NCI-H2029 (cell line): ENCODE measurements at regions not wholly inside any gene's neighbourhood (a gene's known extent, or its start where the extent isn't known, plus 50 kb on each side); places are given as distances from the start of the nearest gene placed in this dataset.
"Not testable (repeated sequence)": the region's sequence is repeated elsewhere in the genome, so short reads cannot be mapped to it uniquely, and the experiment has no call there.

Source experiments
- DNase-seq: peaks from one replicate; lab custom pipeline; 2025; lab: John Stamatoyannopoulos, UW

DNA sequence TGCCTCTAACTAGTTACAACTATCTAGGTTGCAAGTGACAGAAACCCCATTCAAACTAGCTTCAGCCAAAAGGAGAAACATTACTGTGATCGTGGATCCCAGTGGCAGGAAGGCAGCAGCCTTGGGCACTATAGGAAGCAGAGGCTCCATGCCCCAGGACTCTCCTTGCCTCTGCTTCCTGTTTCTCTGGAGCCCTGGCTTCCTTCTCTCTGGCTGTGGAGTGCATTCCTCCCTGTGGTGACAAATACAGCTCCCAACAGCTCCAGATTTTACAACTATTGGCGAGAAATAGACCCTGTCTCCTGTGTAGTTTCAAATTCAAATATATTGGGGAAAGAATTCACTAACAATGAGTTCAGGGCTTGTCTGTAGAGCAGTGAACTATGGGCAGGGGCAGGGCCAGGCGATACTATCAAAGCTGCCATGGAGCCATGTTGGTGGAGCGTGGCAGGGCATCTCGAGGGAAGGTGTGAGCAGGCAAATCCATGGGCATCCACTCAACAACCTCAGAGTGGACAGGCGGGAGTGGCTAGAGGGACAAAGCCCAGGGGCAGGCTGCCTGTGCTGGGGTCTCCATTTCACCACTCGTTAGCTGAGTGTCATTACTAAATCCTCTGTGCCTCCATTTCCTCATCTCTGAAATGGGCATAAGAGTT, 189.5 kb downstream of the ERCC6L2 start:
- no peak for DNase-seq

DNA sequence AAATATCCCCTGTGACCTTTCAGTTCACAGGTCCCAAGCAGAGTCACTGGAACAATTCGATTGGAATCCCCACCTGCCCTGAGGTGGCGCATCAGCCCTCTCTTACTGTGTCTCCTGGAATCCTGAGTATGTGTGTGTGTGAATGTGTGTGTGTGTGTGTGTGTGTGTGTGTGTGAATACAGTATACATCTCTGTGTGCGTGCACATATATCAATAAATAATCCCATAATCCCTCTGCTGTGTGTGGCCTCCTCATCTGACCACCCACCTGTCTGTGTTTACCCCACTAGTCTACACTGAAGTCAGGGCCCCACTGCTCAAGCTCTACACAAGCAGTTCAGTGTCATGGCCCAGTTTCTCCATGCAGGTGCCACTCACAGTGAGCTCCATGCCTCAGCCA, 187.4 kb downstream of the ERCC6L2 start:
- no peak for DNase-seq

DNA sequence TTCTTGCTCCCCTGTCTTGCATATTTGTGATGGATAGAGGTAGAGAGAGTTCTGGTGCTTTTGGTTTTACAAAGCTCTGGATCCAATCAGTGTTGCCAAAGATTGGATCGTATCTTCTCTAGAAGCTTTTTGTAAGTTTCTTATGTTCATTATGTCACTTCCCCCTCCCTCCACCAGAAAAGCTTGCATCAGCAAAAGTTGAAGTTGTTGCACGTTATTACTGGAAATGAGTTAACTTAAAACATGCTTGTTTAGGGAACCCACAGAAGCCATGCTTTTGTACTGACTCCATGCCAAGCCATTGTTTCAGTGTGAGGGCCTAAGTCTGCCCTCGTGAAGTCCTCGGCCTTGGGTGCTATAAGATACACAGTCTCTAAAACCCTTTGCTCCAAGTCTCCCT, 186.5 kb downstream of the ERCC6L2 start:
- no peak for DNase-seq

DNA sequence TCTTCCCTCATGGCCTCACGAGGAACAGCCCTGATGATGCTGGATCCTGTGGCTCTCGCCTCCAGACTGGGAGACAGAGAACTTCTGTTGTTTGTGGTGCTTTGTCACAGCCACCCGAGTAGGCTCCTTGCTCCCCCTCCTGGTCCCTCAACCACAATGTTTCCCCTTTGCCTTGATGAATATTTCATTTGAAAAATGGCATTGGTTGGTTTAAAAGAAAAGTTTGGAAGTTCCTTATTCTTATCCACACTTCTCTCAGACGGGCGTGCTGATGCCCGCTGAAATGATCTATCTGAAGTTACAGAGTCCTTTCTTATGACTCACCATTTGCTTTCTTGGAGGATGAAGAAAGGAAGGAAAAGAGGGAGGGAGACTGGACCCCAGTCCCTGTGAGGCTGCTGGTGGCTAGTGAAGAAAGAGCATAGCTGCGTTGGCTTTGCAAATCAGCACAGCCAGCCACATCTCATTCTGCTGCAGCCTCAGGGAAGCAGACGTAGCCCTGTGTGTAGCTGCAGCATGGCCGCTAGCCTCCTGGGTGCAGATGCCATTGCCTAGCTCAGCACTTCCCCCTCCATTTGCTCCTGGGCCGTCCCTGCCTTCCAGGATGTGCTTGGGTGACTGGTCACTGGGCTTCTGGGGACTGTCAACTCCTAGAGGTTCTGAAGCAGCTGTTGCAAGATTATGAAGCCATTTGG, 185.9 kb downstream of the ERCC6L2 start:
- no peak for DNase-seq

DNA sequence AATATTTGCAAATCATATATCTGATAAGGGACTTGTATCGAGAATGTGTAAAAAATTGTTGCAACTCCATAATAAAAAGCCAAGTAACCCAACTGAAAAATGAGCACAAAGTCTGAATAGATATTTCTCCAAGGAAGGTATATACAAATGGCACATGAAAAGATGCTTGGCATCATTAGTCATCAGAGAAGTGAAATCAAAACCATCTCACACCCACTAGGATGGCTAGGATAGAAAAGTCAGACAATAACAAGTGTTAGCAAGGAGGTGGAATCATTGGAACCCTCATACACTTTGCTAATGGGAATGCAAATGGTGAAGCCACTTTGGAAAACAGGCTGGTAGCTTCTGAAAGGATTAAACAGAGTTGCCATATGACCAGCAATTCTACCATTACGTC, 182.7 kb downstream of the ERCC6L2 start:
- no peak for DNase-seq

DNA sequence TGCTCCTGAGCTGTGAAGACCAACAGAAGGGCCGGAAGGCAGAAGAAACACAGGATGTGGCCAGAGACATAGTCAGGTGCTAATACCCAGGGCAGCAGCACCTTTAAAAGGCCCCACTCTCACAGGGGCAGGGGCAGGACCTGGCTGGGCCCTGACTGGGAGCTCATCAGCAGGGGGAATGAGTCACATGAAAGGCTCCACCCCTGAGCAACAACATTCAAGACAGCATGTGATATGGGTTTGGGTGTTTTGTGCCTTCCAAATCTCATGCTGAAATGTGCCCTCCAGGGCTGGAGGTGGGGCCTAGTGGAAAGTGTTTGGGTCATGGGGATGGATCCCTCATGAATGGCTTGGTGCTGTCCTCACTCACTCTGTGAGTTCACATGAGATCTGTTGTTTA, 181.7 kb downstream of the ERCC6L2 start:
- no peak for DNase-seq

DNA sequence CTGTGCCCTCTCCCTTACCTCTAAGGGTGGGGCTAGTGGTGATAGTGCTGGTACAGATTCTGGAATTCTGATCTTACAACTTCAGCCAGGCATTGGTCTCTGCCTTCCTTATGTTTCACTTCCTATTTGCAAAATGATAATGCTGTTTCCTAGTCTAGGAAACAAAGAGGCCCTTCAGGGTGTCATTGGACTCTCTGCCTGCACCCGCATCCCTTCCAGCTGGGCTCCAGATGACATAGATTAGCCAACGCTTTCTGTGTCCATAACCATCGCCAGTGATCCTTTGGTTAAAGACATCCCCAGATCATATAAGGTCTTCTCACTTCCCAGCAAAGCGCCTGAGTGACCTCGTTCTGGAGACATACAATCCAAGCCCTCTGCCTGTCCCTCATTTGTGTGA, 180.7 kb downstream of the ERCC6L2 start:
- DNase-seq = no peak

DNA sequence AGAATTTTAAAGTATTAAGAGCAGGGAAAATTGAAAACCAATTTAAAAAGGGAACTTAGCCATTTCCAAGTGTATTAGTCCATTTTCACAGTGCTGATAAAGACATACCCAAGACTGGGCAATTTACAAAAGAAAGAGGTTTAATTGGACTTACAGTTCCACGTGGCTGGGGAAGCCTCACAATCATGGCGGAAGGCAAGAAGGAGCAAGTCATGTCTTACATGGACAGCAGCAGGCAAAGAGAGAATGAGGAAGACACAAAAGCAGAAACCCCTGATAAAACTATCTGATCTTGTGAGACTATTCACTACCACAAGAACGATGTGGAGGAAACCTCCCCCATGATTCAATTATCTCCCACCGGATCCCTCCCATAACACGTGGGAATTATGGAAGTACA, 178.8 kb downstream of the ERCC6L2 start:
- not testable (repeated sequence) for DNase-seq

DNA sequence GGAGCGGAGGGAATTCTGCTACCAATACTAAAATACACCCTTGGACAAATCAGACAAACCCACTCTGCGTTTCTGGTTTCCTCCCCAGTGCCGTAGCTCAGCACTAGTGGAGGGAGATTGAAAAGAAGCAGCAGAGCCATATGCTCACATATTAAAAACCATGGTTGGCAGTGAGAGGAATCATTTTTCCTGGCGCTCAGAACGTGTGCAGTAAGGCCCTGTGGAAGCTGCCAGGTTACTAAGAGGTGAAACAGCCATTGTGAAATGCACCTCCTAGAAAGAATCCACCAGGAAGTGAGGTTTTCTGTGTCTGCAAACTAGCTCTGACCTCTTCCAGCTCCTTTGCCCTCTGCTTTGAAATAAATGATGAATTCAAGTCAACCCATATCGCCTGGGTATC, 177.2 kb downstream of the ERCC6L2 start:
- no peak for DNase-seq

DNA sequence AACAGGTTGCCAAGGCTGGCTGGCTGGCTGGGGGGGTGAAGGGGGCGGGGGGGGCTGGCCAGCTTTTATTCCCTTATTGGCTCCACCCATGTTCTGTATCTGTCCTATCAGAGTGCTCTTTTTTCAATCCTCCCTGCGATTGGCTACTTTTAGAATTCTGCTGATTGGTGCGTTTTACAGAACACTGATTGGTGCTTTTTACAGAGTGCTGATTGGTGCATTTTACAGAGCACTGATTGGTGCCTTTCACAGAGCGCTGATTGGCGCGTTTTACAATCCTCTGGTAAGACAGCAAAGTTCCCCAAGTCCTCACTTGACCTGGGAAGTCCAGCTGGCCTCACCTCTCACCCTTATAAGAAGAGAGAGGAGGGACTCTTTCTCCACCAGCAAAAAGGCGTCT, 175.9 kb downstream of the ERCC6L2 start:
- DNase-seq = no peak

DNA sequence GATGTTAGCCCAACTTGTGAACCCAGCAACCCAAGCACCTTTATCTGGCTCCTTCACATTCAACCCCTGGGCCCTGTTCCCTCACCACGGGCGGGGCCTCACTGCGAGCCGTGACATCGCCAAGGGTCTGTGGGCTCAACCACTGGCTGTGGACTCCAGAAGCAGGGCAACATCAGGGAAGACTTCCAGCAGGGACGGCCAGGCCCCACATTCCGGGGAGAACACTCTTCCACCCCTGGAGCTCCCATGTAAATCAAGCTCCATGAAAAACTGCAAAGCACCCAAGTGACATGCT, 175.3 kb downstream of the ERCC6L2 start:
- no peak for DNase-seq

DNA sequence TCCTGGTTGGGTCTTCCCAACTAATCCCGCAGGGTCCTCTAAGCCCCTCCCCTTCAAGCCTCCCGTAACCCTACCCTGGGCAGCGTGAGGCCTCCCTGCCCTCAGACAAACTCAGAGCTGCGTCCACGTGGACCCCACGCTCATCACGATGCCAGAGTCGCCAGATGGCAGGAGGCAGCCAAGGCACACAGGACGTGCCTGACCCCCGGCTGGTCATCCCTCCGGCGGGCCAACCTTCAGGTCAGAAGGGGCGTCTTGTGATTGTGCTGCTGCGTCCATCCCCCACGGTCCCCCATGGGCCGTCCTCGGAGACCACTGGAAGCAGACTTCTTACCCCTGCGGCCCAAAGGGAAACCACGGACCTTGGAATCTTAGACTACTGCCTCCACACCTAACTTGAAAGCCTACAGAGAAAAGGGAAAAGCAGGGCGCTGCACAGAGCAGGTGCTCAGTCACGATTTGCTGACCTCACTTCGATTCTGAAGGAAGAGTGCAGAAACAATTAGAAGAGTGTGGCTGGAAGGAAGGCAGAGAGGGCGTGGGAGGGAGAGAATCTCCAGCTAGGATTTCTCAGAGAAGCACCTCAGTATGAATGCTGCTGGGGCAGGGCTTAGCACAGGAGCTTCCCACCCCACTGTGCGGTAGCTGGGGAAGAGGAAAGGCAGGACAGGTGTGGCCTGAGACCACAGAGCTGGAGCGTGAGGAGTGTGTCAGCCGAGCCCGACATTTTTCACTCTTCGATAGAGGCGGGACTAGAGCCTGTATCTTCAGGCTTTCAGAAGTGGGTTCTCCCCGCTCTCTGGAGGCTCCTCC, 174.8 kb downstream of the ERCC6L2 start:
- DNase-seq = no peak

DNA sequence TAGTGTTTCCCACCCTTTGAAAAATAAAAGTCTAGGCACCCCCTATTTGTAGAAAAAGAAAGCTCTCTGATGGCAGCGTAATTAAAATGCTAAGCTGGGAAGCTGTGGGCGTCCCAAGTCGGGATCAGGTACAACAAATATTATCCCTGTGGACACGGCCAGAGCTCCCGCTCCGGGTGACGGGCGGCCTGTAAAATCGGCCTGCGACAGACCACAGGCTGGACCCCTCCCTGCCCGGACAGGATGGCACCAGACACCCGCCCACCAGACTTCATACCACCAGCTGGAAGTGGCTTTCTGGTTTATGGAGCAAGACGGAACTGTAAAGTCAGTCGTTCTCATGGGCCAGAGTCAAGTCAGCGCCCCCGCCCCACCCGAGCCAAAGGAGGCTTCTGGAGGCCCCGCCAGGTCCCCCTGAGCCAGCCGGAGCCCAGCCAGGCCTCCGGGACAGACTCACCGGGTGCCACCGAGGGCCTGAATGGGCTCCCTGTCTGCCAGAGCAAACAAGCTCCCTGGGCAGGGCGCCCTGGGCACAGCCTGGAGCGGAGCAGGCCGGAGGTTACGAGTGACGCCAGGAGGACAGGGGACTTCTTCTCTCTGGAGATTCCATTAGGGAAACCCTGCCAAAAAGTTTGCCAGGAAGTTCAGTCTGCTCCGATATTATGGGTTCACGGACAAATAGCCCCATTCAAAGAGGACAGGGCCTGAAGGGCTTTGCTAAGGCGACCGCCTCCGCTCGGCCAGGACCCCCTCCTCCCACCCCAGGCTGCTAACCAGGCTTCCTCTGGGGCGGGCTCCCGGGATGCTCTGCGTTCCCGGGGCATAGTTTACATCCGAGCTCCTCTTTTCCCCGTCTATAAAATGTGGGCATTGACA, 173.7 kb downstream of the ERCC6L2 start:
- no peak for DNase-seq

DNA sequence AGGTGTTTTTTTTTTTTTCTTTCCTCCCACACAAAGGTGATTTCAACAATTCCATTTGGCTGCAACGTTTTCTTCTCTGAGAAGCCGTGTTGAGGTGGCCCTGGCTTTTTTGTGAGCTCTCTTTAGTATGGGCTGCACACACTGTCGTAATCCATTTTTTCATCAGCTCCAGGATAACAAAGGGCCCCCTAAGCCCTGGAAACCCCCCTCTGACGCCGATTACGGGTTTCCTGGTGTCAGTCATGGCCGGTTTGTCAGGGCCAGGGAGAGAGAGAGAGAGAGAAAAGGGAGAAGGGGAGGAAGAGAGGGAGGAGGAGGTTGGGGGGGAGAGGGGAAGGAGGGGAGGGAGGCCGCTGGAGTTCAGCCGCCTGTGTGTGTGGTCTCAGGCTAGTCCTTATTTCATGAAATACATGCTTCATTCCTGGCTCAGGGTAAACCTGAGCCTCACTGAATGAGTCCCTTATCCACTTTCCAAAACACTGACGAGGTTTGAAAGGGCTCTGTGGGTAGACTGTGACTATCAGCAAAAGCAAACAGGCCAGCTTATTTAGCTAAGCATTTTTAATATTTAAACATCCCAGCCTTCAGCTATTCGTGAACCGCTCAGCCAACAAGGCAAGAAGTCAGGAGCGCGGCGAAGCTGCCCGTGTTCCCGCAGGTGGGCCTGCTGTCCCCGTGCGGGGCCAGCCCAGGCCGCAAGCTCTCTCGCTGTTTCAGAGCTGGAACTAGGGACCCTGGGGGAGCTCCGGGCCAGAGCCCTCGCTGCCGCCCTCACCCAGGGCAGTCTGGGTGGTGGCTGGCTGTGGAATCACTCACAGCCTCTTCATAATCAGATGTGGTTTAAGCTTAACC, 172.8 kb downstream of the ERCC6L2 start:
- DNase-seq = no peak

DNA sequence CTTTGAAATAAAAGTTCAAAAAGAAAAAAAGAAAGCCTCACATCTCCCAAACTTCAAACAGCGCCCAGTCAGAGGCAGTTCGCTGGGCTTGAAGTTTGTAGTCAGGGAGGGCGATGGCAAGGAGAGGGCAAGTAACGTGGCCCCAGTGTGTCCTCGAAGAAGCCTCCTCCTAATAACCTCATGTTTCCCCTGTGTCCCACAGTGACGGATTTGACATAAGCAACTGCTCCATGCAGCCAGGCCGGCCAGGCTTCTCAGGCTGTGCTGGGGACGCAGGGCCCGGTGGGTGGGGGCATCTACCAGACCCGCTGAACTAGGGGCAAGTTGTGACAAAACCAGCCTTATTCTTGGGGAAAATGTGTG, 172.2 kb downstream of the ERCC6L2 start:
- no peak for DNase-seq

DNA sequence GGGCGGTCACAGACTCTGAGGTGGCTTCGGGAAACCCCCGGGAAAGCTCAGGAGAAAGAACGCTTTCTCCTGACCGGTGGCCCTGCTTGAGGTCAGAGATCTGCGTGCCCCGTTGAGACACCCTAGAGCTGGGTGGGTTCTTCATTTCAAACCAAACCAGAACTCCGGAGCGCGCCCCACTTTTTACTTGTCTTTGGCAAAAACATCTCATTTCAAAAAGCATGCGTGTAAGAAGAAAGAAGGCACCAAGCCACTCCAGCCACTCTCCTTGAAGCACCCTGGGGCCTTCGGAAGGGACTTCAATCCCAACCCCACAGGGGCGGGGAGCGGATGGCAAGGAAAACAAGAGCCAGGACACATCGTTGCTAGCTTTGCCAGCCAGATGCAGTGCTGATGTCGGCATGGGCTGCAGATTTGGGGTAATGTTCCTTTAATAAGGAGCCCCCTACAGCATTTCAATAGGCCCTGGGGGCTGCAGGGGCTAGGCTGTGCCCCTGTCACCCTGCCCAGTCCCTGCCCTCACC, 171.7 kb downstream of the ERCC6L2 start:
- no peak for DNase-seq

DNA sequence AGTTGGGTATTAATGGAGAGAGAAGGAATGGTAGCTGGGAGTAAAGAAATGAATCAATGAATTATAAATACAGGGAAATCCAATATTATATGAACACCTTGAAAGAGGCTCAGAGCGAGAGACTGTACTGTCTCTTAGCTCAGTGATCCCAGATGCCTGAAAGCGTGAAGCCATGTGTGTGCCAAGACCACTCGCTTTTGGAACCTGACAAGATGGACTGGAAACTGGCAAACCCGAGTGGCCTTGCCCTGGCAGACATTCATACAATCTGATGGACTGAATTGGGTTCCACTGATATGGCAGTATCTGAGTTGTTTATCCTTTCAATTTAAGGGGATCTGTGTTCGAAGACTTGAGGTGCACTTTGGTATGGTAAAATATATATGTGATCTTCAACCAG, 170.3 kb downstream of the ERCC6L2 start:
- no peak for DNase-seq

DNA sequence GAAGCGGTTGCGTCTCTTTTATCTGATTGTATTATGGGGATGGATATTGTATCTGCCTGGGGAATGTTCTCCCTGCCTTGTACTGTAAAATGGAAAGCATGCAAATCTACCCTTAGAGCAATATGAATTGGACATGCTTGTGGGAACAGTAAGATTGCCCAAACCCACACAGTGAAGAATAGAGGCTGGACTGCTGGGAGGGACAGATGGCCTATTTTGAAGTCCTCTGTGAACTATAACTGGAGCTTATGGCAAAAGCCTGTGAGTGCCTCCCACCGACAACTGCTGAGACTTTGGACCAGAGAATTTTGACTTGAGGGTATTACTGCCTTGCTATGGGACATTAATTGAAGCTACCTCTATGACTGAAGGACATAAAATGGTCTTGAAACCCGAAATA, 168.9 kb downstream of the ERCC6L2 start:
- DNase-seq = no peak

DNA sequence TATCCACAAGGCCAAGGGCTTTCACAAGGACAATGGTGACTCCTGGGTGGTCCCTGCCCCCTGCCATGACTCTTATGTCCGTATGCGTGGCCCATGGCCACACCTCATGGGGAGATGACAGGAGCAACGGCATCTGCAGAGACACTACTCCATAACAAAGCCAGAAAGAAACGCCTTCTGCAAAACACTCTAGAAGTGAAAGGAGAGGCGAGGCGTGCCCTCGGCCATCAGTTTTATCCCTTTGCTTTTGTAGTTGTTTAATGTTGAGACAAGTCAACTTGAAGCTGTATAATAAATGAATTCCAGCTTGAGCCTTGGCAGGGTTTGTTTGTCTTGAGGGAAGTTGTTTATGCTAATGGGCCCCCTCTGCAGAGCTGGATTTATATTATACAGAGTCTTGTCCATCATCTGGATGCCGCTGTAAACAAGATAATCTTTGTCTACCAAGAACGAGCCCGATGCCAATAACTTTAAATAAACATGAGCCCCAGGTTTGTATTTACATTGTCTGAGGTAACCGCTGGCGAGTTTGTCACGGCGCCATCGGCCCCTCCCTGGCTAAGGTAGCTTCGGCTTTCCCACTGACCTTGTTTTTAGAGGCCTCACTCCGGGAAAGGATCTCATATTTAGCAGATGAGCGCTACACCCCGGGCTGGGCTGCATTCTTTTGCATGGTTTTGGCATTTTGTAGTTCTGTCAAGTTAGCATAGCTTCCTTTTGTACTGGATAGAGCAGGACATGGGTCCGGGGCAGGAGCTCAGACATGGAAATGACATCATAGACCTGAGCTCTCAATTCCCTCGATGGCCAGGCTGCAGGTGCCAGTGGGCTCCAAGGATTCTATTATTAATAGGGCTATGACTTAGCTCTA, 165.3 kb downstream of the ERCC6L2 start:
- peak; percentile 68 for DNase-seq

DNA sequence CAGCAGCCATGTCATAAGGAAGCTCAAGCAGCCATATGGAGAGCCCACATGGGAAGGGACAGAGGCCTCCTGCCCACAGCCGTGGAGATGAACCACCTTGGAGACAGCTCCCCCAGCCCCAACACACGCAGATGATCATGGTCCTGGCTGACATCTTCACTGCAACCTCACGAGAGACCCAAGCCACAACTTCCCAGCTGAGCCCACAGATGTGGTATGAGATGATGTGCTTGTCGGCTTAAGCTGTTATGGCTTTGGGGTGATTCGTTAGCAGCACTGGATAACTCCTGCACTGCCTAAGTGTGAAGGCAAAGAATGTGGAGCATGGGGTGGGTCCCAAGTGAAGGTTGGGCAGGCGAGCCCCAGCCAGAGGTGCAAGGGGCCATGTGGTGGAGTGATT, 163.4 kb downstream of the ERCC6L2 start:
- no peak for DNase-seq
